ENCODE measurements at regions not wholly inside any gene's neighbourhood (a gene's known extent, or its start where the extent isn't known, plus 50 kb on each side); places are given as distances from the start of the nearest gene placed in this dataset.

- no peak for TF ChIP-seq CTCF (conservative IDR thresholded peaks at IDR 0.05; ENCODE audit: low read depth)
- DNase-seq (ENCODE audit: low spot score): no peak
- POLR2A ChIA-PET (ENCODE audit: low non-redundant PET): no interaction called here
- no peak overlapping the region for H3K27ac ChIP-seq
- CTCF ChIA-PET: no interaction called here
Observed at GRCh38 chr11:25587496-25587895, 744.4 kb upstream of the ANO3 start.

DNA sequence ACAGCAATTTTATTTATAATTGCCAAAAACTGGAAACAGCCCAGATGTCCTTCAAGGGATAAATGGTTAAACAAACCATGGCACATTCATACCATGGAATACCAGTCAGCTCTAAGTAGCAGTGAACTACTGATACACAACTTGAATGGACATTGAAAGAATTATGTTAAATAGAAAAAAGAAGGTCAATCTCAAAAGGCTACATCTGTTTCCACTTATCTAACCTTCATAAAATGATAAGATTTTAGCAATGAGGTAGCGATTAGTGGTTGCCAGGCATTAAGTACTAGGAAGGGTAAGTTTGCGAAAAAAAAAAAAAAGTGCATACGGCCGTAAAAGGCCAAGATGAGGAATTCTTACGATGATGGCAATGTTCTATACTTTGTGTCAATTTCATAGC is 738.7 kb upstream of the ANO3 start:
- DNase-seq (ENCODE audit: low spot score): no peak
- TF ChIP-seq CTCF (conservative IDR thresholded peaks at IDR 0.05; ENCODE audit: low read depth): no peak
- H3K27ac ChIP-seq: no peak overlapping the region
- ChIA-PET POLR2A (ENCODE audit: low non-redundant PET) (no interaction called here), CTCF (interaction anchor here (0.6 kb wide), 1 partner anchor 16 kb away, joined by 3 read pairs; no protein-coding TSS in a partner anchor)

DNA sequence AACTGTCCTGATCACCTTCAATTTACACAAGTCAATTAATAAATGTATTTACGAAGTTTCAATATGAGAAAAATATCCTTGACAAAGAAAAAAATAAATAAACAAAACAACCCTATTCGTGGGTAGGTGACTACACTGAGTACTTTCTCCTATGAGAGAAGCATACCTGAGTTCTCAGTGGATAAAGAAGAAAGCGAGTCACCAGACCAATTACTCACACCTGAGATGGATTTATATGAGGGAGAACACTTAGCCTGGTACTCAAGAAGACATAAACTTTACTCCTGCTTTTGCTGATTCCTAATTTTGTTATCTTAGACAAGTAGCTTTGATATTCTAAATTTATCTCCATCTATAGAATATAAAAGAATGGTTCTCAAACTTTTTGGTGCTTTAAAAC is 735.2 kb upstream of the ANO3 start:
- CTCF ChIA-PET: no interaction called here
- no peak overlapping the region for H3K27ac ChIP-seq
- no peak for TF ChIP-seq CTCF (conservative IDR thresholded peaks at IDR 0.05; ENCODE audit: low read depth)
- POLR2A ChIA-PET (ENCODE audit: low non-redundant PET): no interaction called here
- peak; percentile 1 for DNase-seq (ENCODE audit: low spot score)

GRCh38 chr11:25597696-25598095 is 734.2 kb upstream of the ANO3 start:
- TF ChIP-seq CTCF (conservative IDR thresholded peaks at IDR 0.05; ENCODE audit: low read depth): no peak
- no peak overlapping the region for H3K27ac ChIP-seq
- no peak for DNase-seq (ENCODE audit: low spot score)
- POLR2A ChIA-PET (ENCODE audit: low non-redundant PET): no interaction called here
- CTCF ChIA-PET: interaction anchor here (0.6 kb wide), 1 partner anchor 1174 kb away, joined by 5 read pairs; no protein-coding TSS in a partner anchor

- no peak for DNase-seq (ENCODE audit: low spot score)
- no peak overlapping the region for H3K27ac ChIP-seq
- POLR2A ChIA-PET (ENCODE audit: low non-redundant PET): no interaction called here
Observed at GRCh38 chr11:25602149-25602548, 729.8 kb upstream of the ANO3 start.

DNA sequence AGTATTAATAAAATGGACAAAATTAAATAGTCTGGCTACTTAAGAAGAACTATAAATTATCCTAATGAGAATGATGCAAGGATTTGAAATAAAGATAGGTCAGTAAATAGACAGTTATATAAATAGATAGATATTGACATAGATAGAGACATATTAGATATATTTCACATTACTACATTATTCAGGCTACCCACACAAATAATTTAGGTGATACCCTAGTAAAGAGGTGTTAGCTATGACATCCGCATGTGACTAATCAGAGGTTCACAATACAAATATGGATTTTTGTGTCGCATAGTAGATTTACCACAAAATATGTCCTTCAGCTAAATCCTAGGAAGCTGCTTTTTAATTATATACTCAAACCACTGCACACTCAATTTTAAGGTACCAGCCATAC is 729.0 kb upstream of the ANO3 start:
- H3K27ac ChIP-seq: no peak overlapping the region
- ChIA-PET POLR2A (ENCODE audit: low non-redundant PET) (no interaction called here), CTCF (no interaction called here)
- no peak for TF ChIP-seq CTCF (conservative IDR thresholded peaks at IDR 0.05; ENCODE audit: low read depth)
- no peak for DNase-seq (ENCODE audit: low spot score)

More at GRCh38 chr11:25602149-25602548, 729.8 kb upstream of the ANO3 start:
- no peak for TF ChIP-seq CTCF (conservative IDR thresholded peaks at IDR 0.05; ENCODE audit: low read depth)
- CTCF ChIA-PET: no interaction called here

DNA sequence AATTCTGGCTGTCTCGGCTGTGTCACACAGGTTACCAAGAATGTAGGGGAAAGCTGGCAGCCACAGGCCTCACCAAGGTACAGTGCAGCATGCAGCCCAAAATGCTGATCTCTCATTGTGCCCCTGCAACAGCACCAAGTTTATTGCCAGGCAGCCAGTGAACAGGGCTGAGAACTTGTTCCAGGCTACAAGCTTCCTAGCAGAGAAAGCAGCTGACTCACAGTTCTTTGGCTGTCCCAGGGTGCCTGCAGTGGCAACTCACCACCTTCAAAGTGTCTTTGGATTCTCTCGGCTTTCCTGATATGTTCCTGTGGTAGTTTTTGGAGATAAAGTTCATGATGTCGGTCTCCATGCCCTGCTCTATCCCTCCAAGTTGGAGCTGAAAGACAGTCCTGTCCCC is 719.1 kb upstream of the ANO3 start:
- CTCF ChIA-PET: no interaction called here
- no peak for DNase-seq (ENCODE audit: low spot score)
- POLR2A ChIA-PET (ENCODE audit: low non-redundant PET): no interaction called here
- no peak for TF ChIP-seq CTCF (conservative IDR thresholded peaks at IDR 0.05; ENCODE audit: low read depth)
- H3K27ac ChIP-seq: no peak overlapping the region

Measured in RWPE1 (cell line).